H9 (cell line): ENCODE measurements at regions not wholly inside any gene's neighbourhood (a gene's known extent, or its start where the extent isn't known, plus 50 kb on each side); places are given as distances from the start of the nearest gene placed in this dataset.

Source experiments
- DNase-seq: peaks from one replicate; pipeline ENCODE4 v3.0.0-alpha.2; 2017
- H2AFZ ChIP-seq: one replicate; pipeline ENCODE4 v1.6.1; 2013; ENCODE audit warnings: mild to moderate bottlenecking, low read length, control low read depth, moderate library complexity
- H2AK5ac ChIP-seq: 2 replicates; pipeline ENCODE4 v1.6.1; 2013; ENCODE audit warnings: low read length, control low read depth, mixed read lengths; ENCODE audit not compliant: insufficient read length
- H2BK120ac ChIP-seq: one replicate; pipeline ENCODE4 v1.6.1; 2013; ENCODE audit warnings: low read depth, mild to moderate bottlenecking, low read length, control low read depth, inconsistent platforms; ENCODE audit not compliant: poor library complexity, severe bottlenecking
- H2BK12ac ChIP-seq: 2 replicates; pipeline ENCODE4 v1.6.1; 2013; ENCODE audit warnings: low read length, control low read depth, mixed read lengths, low read depth; ENCODE audit not compliant: insufficient read length
- H2BK15ac ChIP-seq: 2 replicates; pipeline ENCODE4 v1.6.1; 2013; ENCODE audit warnings: low read depth, low read length, control low read depth
- H2BK20ac ChIP-seq: one replicate; pipeline ENCODE4 v1.6.1; 2013; ENCODE audit warnings: low read depth, mild to moderate bottlenecking, low read length, control low read depth, inconsistent platforms; ENCODE audit not compliant: poor library complexity, severe bottlenecking
- H2BK5ac ChIP-seq: 2 replicates; pipeline ENCODE4 v1.6.1; 2013; ENCODE audit warnings: low read length, control low read depth, mixed read lengths; ENCODE audit not compliant: insufficient read length
- H3K14ac ChIP-seq: 2 replicates; pipeline ENCODE4 v1.6.1; 2013; ENCODE audit warnings: low read length, control low read depth; ENCODE audit not compliant: insufficient read depth
- H3K18ac ChIP-seq: 2 replicates; pipeline ENCODE4 v1.6.1; 2013; ENCODE audit warnings: low read depth, mild to moderate bottlenecking, mixed read lengths, low read length, control low read depth; ENCODE audit not compliant: insufficient read length
- H3K23ac ChIP-seq: 2 replicates; pipeline ENCODE4 v1.6.1; 2013; ENCODE audit warnings: low read length, control low read depth, mixed read lengths, low read depth; ENCODE audit not compliant: insufficient read length
- H3K23me2 ChIP-seq: 2 replicates; pipeline ENCODE4 v1.6.1; 2013; ENCODE audit warnings: low read depth, mild to moderate bottlenecking, mixed read lengths, low read length, control low read depth; ENCODE audit not compliant: insufficient read length, poor library complexity, severe bottlenecking
- H3K27ac ChIP-seq: 2 replicates; pipeline ENCODE4 v1.5.1; 2013; ENCODE audit warnings: low read length, control low read depth, mixed read lengths, low read depth; ENCODE audit not compliant: insufficient read length
- H3K27me3 ChIP-seq: 2 replicates; pipeline ENCODE4 v1.6.1; 2013; ENCODE audit warnings: low read length, control low read depth, inconsistent platforms; ENCODE audit not compliant: insufficient read depth
- H3K4ac ChIP-seq: 2 replicates; pipeline ENCODE4 v1.6.1; 2013; ENCODE audit warnings: low read depth, mild to moderate bottlenecking, control low read depth, inconsistent platforms, low read length, moderate library complexity
- H3K4me1 ChIP-seq: 2 replicates; pipeline ENCODE4 v1.6.1; 2013; ENCODE audit warnings: low read length, control low read depth, inconsistent platforms; ENCODE audit not compliant: insufficient read depth
- H3K4me2 ChIP-seq: 2 replicates; pipeline ENCODE4 v1.6.1; 2013; ENCODE audit warnings: low read length, control low read depth, mixed read lengths; ENCODE audit not compliant: insufficient read length, insufficient read depth
- H3K56ac ChIP-seq: 2 replicates; pipeline ENCODE4 v1.6.1; 2013; ENCODE audit warnings: low read depth, mild to moderate bottlenecking, mixed read lengths, low read length, control low read depth; ENCODE audit not compliant: insufficient read length
- H3K79me1 ChIP-seq: 2 replicates; pipeline ENCODE4 v1.6.1; 2013; ENCODE audit warnings: low read depth, mild to moderate bottlenecking, moderate library complexity, low read length, control low read depth, inconsistent platforms; ENCODE audit not compliant: insufficient read depth, poor library complexity, severe bottlenecking
- H3K79me2 ChIP-seq: 2 replicates; pipeline ENCODE4 v1.6.1; 2013; ENCODE audit warnings: low read length, control low read depth, inconsistent platforms; ENCODE audit not compliant: insufficient read depth
- H3K9ac ChIP-seq: 2 replicates; pipeline ENCODE4 v1.6.1; 2013; ENCODE audit warnings: low read length, control low read depth, mixed read lengths; ENCODE audit not compliant: insufficient read length; ENCODE audit errors: extremely low read depth
- H3K9me3 ChIP-seq: one replicate; pipeline ENCODE4 v1.6.1; 2013; ENCODE audit warnings: low read depth, low read length, inconsistent platforms; ENCODE audit not compliant: control insufficient read depth
- H3T11ph ChIP-seq: one replicate; pipeline ENCODE4 v1.6.1; 2013; ENCODE audit warnings: mild to moderate bottlenecking, low read length, control low read depth, inconsistent platforms
- H4K20me1 ChIP-seq: one replicate; pipeline ENCODE4 v1.6.1; 2013; ENCODE audit not compliant: control insufficient read depth, insufficient read length, insufficient read depth
- H4K5ac ChIP-seq: 2 replicates; pipeline ENCODE4 v1.6.1; 2013; ENCODE audit warnings: low read depth, mild to moderate bottlenecking, mixed read lengths, low read length, control low read depth; ENCODE audit not compliant: insufficient read length
- H4K8ac ChIP-seq: replicated peaks from 2 replicates; pipeline ENCODE4 v1.6.1; 2013; ENCODE audit warnings: low read length, control low read depth, mixed read lengths, low read depth; ENCODE audit not compliant: insufficient read length
- H4K91ac ChIP-seq: 2 replicates; pipeline ENCODE4 v1.6.1; 2013; ENCODE audit warnings: low read depth, mild to moderate bottlenecking, moderate library complexity, mixed read lengths, low read length, control low read depth; ENCODE audit not compliant: insufficient read length
- H3K27ac Mint-ChIP-seq, 3 experiments: 2 replicates in 2 of 3; 3 replicates in 1 of 3; pipeline ENCODE4 v1.8.0; 2020 to 2021; ENCODE audit warnings: mixed read lengths in 3 of 3, mild to moderate bottlenecking in 1 of 3, moderate library complexity in 1 of 3
- H3K27me3 Mint-ChIP-seq: 2 replicates; pipeline ENCODE4 v1.8.0; 2021; ENCODE audit warnings: low read depth, mild to moderate bottlenecking, moderate library complexity, mixed read lengths
- H3K36me3 Mint-ChIP-seq, 3 experiments: 2 replicates in 2 of 3; 3 replicates in 1 of 3; pipeline ENCODE4 v1.8.0; 2020 to 2021; ENCODE audit warnings: low read depth in 3 of 3, mixed read lengths in 3 of 3; ENCODE audit not compliant: insufficient read depth in 1 of 3
- H3K4me1 Mint-ChIP-seq, 2 experiments: 2 replicates each; pipeline ENCODE4 v1.8.0; 2020; ENCODE audit warnings: mixed read lengths in 2 of 2
- H3K4me3 Mint-ChIP-seq, 2 experiments: 2 replicates in 1 of 2; 3 replicates in 1 of 2; pipeline ENCODE4 v1.8.0; 2020 to 2021; ENCODE audit warnings: mild to moderate bottlenecking in 2 of 2, mixed read lengths in 2 of 2, moderate library complexity in 1 of 2
- H3K9me3 Mint-ChIP-seq, 2 experiments: 2 replicates in 1 of 2; 3 replicates in 1 of 2; pipeline ENCODE4 v1.8.0; 2020; ENCODE audit warnings: mild to moderate bottlenecking in 2 of 2, mixed read lengths in 2 of 2, moderate library complexity in 1 of 2
- CTCF ChIP-seq: fragments of 200-600 bp; sonication (generic); conservative IDR thresholded peaks from 3 replicates; pipeline ENCODE4 v1.8.0; 2021; ENCODE audit warnings: antibody characterized with exemption, mild to moderate bottlenecking
- WGBS: extraction: QIAGEN DNeasy Blood & Tissue Kit; methylation state at CpG from one replicate; pipeline ENCODE4 v1.1.7; 2013; ENCODE audit warnings: missing lambda C conversion rate, low lambda C conversion rate, mixed read lengths; ENCODE audit not compliant: insufficient read length; ENCODE audit errors: extremely low coverage; 5-methylcytosine and 5-hydroxymethylcytosine counted together

GRCh38 chr14:105855893-105856675 is 329.7 kb downstream of the TMEM121 start:
- no peak overlapping the region for H2BK120ac ChIP-seq
- no peak overlapping the region for H4K5ac ChIP-seq
- no peak overlapping the region for H3T11ph ChIP-seq
- H3K9me3 ChIP-seq, result peaks cover 98% of the 10 kb centered on the region
- no peak overlapping the region for H2BK15ac ChIP-seq
- H3K27me3 ChIP-seq, result no peaks in the 10 kb centered on the region
- no peaks in the 10 kb centered on the region for H3K23me2 ChIP-seq
- H3K23ac ChIP-seq, result no peak overlapping the region
- H3K79me1 ChIP-seq, result no peaks in the 10 kb centered on the region
- no peak overlapping the region for H3K27ac ChIP-seq
- H3K18ac ChIP-seq, result no peak overlapping the region
- no peak for TF ChIP-seq CTCF
- H3K9ac ChIP-seq, result no peak overlapping the region
- no peaks in the 10 kb centered on the region for H3K79me2 ChIP-seq
- no peak overlapping the region for H3K27ac Mint-ChIP-seq
- no peak overlapping the region for H2BK12ac ChIP-seq
- WGBS, result no CpG with 5 or more reads among the region's 28 CpGs
- H2AFZ ChIP-seq, result no peak overlapping the region
- no peak overlapping the region for H2AK5ac ChIP-seq
- H3K36me3 Mint-ChIP-seq, result peaks cover 15 to 20% (median 18%) of the 10 kb centered on the region in 3 experiments; a peak in 6 of 7 replicates
- DNase-seq, result peak; percentile 14
- no peak overlapping the region for H3K14ac ChIP-seq
- H2BK20ac ChIP-seq, result no peak overlapping the region
- no peak overlapping the region for H2BK5ac ChIP-seq
- H3K4me1 Mint-ChIP-seq, result no peaks in the 10 kb centered on the region
- no peaks in the 10 kb centered on the region for H4K20me1 ChIP-seq
- peaks cover 88 to 97% of the 10 kb centered on the region in 2 experiments for H3K9me3 Mint-ChIP-seq
- no peak overlapping the region for H4K8ac ChIP-seq
- H4K91ac ChIP-seq, result no peak overlapping the region
- H3K4ac ChIP-seq, result no peak overlapping the region
- H3K56ac ChIP-seq, result no peak overlapping the region
- H3K4me1 ChIP-seq, result no peaks in the 10 kb centered on the region
- H3K4me2 ChIP-seq, result no peak overlapping the region
- peaks cover 5% of the 10 kb centered on the region for H3K27me3 Mint-ChIP-seq
- H3K4me3 Mint-ChIP-seq, result no peak overlapping the region
